HL-60 (cell line): ENCODE measurements at regions not wholly inside any gene's neighbourhood (a gene's known extent, or its start where the extent isn't known, plus 50 kb on each side); places are given as distances from the start of the nearest gene placed in this dataset.

Experiments used
- CTCF ChIP-seq: IDR thresholded peaks from one replicate; pipeline ENCODE4 v1.5.1; 2011; ENCODE audit warnings: low read length, control low read depth, inconsistent platforms; ENCODE audit not compliant: insufficient read depth
- REST ChIP-seq: IDR thresholded peaks from 2 replicates; pipeline ENCODE4 v1.6.1; 2012; ENCODE audit warnings: low read depth; ENCODE audit not compliant: insufficient replicate concordance

GRCh38 chr7:51457079-51457478 lies 140.5 kb upstream of the COBL start:
- TF ChIP-seq CTCF (no peak), REST (no peak)
